ENCODE measurements at regions not wholly inside any gene's neighbourhood (a gene's known extent, or its start where the extent isn't known, plus 50 kb on each side); places are given as distances from the start of the nearest gene placed in this dataset.

DNA sequence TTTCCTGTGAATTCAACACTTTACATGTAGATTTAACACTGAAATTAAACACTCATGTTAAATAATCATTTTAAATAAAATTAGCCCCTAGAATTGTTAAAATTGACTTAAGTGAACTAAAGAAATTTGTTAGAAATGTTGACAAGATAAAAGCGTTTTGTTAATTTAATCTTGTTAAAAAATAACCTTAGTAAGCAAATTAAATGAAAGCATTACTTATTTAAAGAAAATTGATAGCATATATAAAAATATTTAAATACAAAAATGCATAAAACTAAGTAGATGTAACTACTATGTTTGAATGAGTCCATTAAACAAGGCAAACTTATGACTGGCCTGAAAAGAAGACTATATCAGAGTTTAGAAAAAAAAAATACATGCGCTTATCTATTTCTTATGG is 99.0 kb upstream of the TRPC4 start:
- Histone ChIP-seq H4K20me1 (ENCODE audit: control insufficient read depth, extremely low read depth, insufficient read depth, low read length) (no peaks in the 10 kb centered on the region), H3K79me2 (ENCODE audit: control insufficient read depth, insufficient read depth, low read length) (no peaks in the 10 kb centered on the region), H3K4me3 (replicated peaks in 1 of 4; ENCODE audit: control extremely low read depth in 1 of 4, insufficient read depth in 1 of 4, low read depth in 3 of 4, low read length in 4 of 4) (no peak overlapping the region), H2AFZ (ENCODE audit: low read length) (no peak overlapping the region), H3K4me1 (ENCODE audit: control insufficient read depth, extremely low read depth, insufficient read depth, low read length) (no peaks in the 10 kb centered on the region), H3K4me2 (ENCODE audit: extremely low read depth, insufficient read depth, low read length) (no peak overlapping the region), H3K27ac (ENCODE audit: insufficient read depth, low read length) (no peak overlapping the region), H3K27me3 (ENCODE audit: control insufficient read depth, insufficient read depth, low read length) (no peaks in the 10 kb centered on the region), H3K36me3 (ENCODE audit: control insufficient read depth, insufficient read depth, low read length) (no peaks in the 10 kb centered on the region), H3K9ac (ENCODE audit: insufficient read depth, low read length) (no peak overlapping the region), H3K9me3 (ENCODE audit: control insufficient read depth, insufficient read depth, low read depth, low read length) (no peaks in the 10 kb centered on the region)
- TF ChIP-seq, protein P1, sequence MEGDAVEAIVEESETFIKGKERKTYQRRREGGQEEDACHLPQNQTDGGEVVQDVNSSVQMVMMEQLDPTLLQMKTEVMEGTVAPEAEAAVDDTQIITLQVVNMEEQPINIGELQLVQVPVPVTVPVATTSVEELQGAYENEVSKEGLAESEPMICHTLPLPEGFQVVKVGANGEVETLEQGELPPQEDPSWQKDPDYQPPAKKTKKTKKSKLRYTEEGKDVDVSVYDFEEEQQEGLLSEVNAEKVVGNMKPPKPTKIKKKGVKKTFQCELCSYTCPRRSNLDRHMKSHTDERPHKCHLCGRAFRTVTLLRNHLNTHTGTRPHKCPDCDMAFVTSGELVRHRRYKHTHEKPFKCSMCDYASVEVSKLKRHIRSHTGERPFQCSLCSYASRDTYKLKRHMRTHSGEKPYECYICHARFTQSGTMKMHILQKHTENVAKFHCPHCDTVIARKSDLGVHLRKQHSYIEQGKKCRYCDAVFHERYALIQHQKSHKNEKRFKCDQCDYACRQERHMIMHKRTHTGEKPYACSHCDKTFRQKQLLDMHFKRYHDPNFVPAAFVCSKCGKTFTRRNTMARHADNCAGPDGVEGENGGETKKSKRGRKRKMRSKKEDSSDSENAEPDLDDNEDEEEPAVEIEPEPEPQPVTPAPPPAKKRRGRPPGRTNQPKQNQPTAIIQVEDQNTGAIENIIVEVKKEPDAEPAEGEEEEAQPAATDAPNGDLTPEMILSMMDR (conservative IDR thresholded peaks at IDR 0.05 in 1 of 2, IDR thresholded peaks at IDR 0.05 in 1 of 2; ENCODE audit: low read depth in 1 of 2, low read length in 2 of 2) = no peak
- TF ChIP-seq EZH2 (IDR thresholded peaks at IDR 0.05; ENCODE audit: low read length, missing control alignments) = no peak
- DNase-seq (ENCODE audit: low read depth in 2 of 2) = no peak

DNA sequence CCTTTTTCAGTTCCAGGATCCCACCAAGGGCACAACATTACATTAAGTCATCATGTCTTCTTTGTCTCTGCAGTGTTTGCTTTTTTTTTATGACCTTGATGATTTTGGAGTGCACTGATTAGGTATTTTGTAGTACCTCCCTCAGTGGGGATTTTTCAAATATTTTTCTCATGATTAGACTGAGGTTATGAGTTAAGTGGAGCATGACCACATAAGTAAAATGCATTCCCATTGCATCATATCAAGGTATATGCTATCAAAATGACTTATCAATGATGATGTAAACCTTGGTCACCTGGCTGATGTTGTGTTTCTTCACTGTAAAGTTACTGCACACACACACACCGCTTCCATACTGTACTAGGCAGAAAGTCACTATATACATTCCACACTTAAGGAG is 96.7 kb upstream of the TRPC4 start:
- H3K79me2 ChIP-seq (ENCODE audit: control insufficient read depth, insufficient read depth, low read length) = no peaks in the 10 kb centered on the region
- no peaks in the 10 kb centered on the region for H3K4me1 ChIP-seq (ENCODE audit: control insufficient read depth, extremely low read depth, insufficient read depth, low read length)
- H3K4me3 ChIP-seq (replicated peaks in 1 of 4; ENCODE audit: control extremely low read depth in 1 of 4, insufficient read depth in 1 of 4, low read depth in 3 of 4, low read length in 4 of 4) = no peak overlapping the region
- TF ChIP-seq EZH2 (IDR thresholded peaks at IDR 0.05; ENCODE audit: low read length, missing control alignments) = no peak
- TF ChIP-seq, protein P1 (conservative IDR thresholded peaks at IDR 0.05 in 1 of 2, IDR thresholded peaks at IDR 0.05 in 1 of 2; ENCODE audit: low read depth in 1 of 2, low read length in 2 of 2) = no peak
- H3K9ac ChIP-seq (ENCODE audit: insufficient read depth, low read length) = no peak overlapping the region
- H2AFZ ChIP-seq (ENCODE audit: low read length) = no peak overlapping the region
- H3K27me3 ChIP-seq (ENCODE audit: control insufficient read depth, insufficient read depth, low read length) = no peaks in the 10 kb centered on the region
- H3K36me3 ChIP-seq (ENCODE audit: control insufficient read depth, insufficient read depth, low read length) = no peaks in the 10 kb centered on the region
- H3K4me2 ChIP-seq (ENCODE audit: extremely low read depth, insufficient read depth, low read length) = no peak overlapping the region
- no peak overlapping the region for H3K27ac ChIP-seq (ENCODE audit: insufficient read depth, low read length)
- H4K20me1 ChIP-seq (ENCODE audit: control insufficient read depth, extremely low read depth, insufficient read depth, low read length) = no peaks in the 10 kb centered on the region
- no peaks in the 10 kb centered on the region for H3K9me3 ChIP-seq (ENCODE audit: control insufficient read depth, insufficient read depth, low read depth, low read length)
- peak in 1 of 2 donors; percentile 9 for DNase-seq (ENCODE audit: low read depth in 2 of 2)

DNA sequence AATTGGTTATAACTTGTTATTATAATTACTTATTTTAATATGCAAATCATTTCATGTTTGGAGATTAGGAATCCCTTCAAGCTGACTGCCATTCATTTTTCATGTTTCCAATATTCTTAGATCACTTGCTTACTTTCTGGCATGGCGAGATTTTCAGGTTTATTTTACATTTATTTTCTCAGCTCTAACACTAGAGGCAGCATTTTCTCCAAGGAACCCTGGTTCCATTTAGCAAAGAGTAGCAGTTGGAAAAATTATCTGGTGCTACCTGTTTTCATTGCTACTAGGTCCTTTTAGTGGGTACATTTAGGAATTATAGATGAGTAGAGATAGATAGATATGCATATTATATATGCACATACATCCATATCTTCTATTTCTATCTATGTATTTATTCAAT is 90.9 kb upstream of the TRPC4 start:
- no peak for DNase-seq (ENCODE audit: low read depth in 2 of 2)

More for the DNA sequence above, 90.9 kb upstream of the TRPC4 start:
- Histone ChIP-seq H3K4me2 (ENCODE audit: extremely low read depth, insufficient read depth, low read length) (no peak overlapping the region), H2AFZ (ENCODE audit: low read length) (no peak overlapping the region), H3K4me1 (ENCODE audit: control insufficient read depth, extremely low read depth, insufficient read depth, low read length) (no peaks in the 10 kb centered on the region), H3K9me3 (ENCODE audit: control insufficient read depth, insufficient read depth, low read depth, low read length) (no peaks in the 10 kb centered on the region), H4K20me1 (ENCODE audit: control insufficient read depth, extremely low read depth, insufficient read depth, low read length) (no peaks in the 10 kb centered on the region), H3K9ac (ENCODE audit: insufficient read depth, low read length) (no peak overlapping the region), H3K27me3 (ENCODE audit: control insufficient read depth, insufficient read depth, low read length) (no peaks in the 10 kb centered on the region), H3K36me3 (ENCODE audit: control insufficient read depth, insufficient read depth, low read length) (no peaks in the 10 kb centered on the region), H3K79me2 (ENCODE audit: control insufficient read depth, insufficient read depth, low read length) (no peaks in the 10 kb centered on the region), H3K4me3 (replicated peaks in 1 of 4; ENCODE audit: control extremely low read depth in 1 of 4, insufficient read depth in 1 of 4, low read depth in 3 of 4, low read length in 4 of 4) (no peak overlapping the region), H3K27ac (ENCODE audit: insufficient read depth, low read length) (no peak overlapping the region)
- TF ChIP-seq, protein P1 (conservative IDR thresholded peaks at IDR 0.05 in 1 of 2, IDR thresholded peaks at IDR 0.05 in 1 of 2; ENCODE audit: low read depth in 1 of 2, low read length in 2 of 2) = peak; percentile 15 to 40
- no peak for TF ChIP-seq EZH2 (IDR thresholded peaks at IDR 0.05; ENCODE audit: low read length, missing control alignments)

Data from fibroblast of lung (primary cell).